GM12864 (cell line): ENCODE measurements at regions not wholly inside any gene's neighbourhood (a gene's known extent, or its start where the extent isn't known, plus 50 kb on each side); places are given as distances from the start of the nearest gene placed in this dataset.

Experiments
- DNase-seq: peaks from one replicate; pipeline ENCODE4 v3.0.0-alpha.2; 2011; ENCODE audit warnings: low read depth
- H3K4me3 ChIP-seq: 2 replicates; pipeline ENCODE4 v1.5.1; 2011; ENCODE audit warnings: mild to moderate bottlenecking, low read depth, low read length, control low read depth
- TF ChIP-seq, protein P1 (sequence below): IDR thresholded peaks from 2 replicates; pipeline ENCODE4 v1.5.1; 2011; ENCODE audit warnings: low read depth, mild to moderate bottlenecking, moderate library complexity, low read length, control low read depth, inconsistent platforms; ENCODE audit errors: missing control alignments

DNA sequence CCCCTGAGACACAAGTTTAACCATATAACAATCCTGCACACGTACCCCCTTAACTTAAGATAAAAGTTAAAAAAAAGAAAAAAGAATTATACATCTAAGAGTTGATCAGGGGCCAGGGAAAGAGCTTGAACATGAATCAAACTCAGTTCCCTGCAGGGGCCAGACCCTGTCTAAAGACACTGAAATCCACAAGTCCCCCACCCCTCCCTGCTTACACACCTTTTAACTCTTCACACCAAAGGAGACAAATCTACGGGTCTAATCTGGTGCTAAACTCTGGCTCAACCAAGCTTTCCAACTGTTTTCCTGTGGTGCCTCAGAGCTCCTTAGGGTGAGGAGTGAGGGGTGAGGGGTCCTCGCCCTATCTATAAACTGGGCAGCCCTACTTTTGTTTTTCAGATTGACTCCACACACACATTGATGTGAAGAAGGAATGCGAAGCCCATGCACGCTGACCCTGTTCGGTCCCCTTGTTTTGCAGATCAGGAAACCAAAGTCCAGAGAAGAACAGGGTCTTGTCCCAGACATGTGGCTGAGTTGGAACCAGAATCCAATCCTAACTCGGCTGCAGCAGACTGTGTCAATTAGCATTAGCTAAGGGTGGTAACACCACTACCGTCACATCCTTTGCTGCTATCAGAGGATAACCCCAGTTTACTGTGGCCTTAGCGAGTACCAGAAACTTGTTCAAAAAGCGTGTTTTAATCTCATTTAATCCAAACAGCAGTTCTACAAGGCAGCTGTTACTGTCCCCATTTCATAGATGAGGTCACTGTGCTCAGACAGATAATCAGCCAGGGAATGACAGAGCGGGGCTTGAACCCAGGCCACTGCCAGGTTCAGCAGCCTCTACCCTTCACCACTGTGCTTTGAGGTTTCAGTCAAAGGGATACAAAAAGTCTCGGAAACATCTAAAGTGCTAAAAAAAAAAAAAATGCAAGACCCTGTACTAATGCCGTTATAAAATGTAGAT lies 145.2 kb upstream of the SYT13 start:
- H3K4me3 ChIP-seq, result no peak overlapping the region
- TF ChIP-seq, protein P1, sequence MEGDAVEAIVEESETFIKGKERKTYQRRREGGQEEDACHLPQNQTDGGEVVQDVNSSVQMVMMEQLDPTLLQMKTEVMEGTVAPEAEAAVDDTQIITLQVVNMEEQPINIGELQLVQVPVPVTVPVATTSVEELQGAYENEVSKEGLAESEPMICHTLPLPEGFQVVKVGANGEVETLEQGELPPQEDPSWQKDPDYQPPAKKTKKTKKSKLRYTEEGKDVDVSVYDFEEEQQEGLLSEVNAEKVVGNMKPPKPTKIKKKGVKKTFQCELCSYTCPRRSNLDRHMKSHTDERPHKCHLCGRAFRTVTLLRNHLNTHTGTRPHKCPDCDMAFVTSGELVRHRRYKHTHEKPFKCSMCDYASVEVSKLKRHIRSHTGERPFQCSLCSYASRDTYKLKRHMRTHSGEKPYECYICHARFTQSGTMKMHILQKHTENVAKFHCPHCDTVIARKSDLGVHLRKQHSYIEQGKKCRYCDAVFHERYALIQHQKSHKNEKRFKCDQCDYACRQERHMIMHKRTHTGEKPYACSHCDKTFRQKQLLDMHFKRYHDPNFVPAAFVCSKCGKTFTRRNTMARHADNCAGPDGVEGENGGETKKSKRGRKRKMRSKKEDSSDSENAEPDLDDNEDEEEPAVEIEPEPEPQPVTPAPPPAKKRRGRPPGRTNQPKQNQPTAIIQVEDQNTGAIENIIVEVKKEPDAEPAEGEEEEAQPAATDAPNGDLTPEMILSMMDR, result no peak
- DNase-seq, result no peak

DNA sequence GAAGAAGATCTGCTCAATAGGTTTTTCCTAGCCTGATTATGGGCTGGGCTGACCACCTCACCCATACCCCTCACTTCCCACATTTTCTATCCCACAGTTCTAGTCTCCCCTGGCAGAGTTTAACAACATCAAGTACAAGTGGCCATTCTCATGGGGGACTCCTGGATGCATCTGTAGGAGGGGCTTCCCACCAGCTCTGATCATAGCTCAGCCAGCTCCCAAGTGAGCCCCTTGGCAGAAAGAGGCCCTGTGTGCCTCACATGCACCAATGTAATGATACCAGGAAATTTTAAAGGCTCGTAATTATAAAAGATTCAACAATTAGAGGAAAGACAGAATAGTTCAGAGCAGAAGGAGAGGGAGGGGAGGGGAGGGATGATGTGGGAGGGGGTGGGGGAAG lies 144.2 kb upstream of the SYT13 start:
- TF ChIP-seq, protein P1, result no peak
- no peak for DNase-seq
- no peak overlapping the region for H3K4me3 ChIP-seq

DNA sequence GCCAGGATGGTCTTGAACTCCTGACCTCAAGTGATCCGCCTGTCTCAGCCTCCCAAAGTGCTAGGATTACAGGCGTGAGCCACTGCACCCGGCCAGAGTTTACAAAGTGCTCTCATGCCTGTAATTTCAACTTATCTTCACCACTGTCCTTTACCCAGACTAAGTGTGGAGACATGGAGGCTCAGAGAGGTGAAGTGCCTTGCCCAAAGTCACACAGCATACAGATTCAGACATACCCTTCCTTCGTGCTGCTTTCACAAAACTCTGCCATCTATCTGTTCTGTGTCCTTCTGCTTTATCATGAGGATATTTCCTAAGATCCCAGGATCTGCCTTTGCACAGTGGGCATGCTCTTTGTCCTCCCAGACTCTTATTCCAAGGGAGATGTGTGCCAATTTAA lies 143.6 kb upstream of the SYT13 start:
- H3K4me3 ChIP-seq, result no peak overlapping the region
- TF ChIP-seq, protein P1, result no peak
- no peak for DNase-seq

DNA sequence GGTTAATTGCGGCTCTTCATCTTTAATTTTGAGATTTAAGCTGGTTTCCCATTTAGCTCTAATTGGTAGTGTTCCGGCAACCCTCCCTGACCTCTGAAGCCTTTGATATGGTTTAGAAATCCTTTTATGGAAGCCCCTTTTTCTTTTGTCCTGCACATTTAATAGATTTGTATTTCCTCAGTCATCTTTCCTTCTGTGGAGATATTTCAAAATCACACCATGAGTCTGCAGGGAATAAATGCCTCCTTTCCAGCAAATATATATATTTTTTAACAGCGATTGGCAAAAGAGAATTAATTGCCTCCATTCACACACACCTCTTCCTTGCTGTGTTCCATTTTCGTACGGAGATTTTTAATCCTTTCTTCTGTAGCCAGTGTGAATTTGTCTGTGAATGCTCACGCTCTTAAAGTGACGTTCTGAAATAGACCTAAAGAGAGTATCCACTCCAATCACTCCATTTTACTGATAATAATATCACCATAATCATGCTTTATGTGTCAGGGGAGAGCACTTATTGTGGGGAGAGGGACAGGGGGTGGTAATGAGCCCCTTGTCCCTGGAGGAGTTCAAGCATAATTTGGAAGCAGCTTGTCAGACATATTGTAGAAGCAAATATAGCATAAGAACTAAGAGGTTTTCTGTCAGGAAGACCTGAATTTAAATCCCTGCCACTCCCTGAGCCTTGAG lies 142.5 kb upstream of the SYT13 start:
- no peak for DNase-seq
- H3K4me3 ChIP-seq, result no peak overlapping the region
- TF ChIP-seq, protein P1, result no peak

DNA sequence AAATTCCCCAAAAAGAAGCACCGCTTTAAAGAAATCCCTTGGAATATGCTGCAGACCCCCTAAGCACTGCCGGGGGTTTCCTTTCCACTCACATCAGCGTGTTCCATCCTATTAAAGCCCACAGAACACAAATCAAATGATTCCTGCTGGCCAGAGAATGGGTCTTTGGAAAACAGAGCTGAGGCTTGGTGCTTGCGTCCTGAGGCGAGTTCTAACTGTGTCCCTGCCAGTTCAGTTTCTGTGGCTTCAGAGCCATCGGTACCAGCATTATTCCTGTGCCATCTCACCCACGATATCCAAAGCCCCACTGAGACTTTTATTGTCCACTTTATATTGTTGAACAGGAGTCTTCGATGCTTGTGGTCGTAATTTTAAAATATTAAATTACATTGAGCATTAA lies 142.0 kb upstream of the SYT13 start:
- DNase-seq, result no peak
- TF ChIP-seq, protein P1, result no peak
- no peak overlapping the region for H3K4me3 ChIP-seq

DNA sequence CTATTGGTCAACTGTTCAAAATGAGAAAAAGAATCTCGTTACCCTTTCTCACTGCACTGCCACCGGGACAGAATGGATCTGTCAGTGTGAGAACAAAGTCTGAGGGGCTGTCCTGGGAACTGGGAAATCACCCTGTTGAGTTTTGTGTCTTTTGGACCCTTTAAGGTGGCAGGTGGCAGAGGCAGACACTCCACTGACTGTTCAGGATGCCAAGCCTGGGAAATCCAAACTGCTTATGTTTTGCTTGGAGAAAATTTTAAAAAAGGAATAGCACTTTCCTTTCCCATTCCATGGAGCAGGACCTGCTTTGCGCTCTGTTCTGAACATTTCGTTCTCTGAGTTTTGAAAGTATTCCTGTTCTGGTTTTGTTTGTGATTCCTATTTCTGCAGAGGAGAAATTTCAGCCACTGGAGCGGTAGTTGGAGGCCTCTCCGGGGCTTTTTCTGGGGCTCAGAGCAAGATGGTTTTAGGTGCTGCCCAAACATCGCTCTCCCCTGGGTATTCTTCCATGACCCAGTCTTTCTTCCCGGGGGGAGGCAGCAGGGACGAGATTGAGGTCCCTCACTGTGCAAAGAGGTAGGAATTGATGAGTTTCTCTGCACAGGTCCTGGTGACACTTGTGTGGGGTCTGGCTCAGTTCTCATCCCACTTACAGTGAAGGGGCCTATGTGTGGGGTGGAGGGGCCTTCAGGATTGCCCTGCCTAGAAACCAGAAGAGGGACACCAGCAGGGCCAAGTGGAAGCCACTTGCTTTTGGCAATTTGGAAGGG lies 138.5 kb upstream of the SYT13 start:
- no peak for DNase-seq
- no peak overlapping the region for H3K4me3 ChIP-seq
- TF ChIP-seq, protein P1, result no peak
